Neural progenitor cell (in vitro differentiated cells): ENCODE measurements at regions not wholly inside any gene's neighbourhood (a gene's known extent, or its start where the extent isn't known, plus 50 kb on each side); places are given as distances from the start of the nearest gene placed in this dataset.

Source experiments
- CTCF ChIP-seq: fragments of 200-600 bp; sonication (generic); IDR thresholded peaks from 2 replicates; pipeline ENCODE4 v1.5.1; 2017; ENCODE audit warnings: antibody characterized with exemption, mild to moderate bottlenecking
- EZH2 ChIP-seq: fragments of 200-600 bp; sonication (generic); IDR thresholded peaks from 2 replicates; pipeline ENCODE4 v1.6.1; 2017; ENCODE audit warnings: antibody characterized with exemption, mild to moderate bottlenecking, moderate library complexity
- EZH2phosphoT487 ChIP-seq: fragments of 200-600 bp; sonication (generic); IDR thresholded peaks from 2 replicates; pipeline ENCODE4 v1.6.1; 2017; ENCODE audit warnings: antibody characterized with exemption

DNA sequence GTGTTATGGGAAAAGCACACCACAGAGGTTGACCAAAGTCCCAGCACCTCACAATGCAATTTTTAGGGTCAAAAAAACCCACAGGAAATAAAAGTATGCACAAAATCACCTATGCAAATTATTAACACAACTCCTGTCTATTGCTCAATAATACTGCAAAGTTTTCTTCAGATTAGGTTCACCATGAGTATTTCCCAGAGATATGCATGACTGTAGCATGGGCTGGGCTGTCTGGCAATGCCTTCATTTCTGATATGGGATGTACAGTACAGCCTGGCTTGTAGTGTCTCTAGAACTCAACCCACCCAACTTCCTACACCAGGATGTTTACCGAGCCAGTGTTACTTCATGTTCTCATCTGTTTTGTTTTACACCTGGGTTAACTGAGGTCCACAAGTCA, 698.7 kb upstream of the ARGLU1 start:
- TF ChIP-seq EZH2phosphoT487: no peak
- no peak for TF ChIP-seq CTCF
- no peak for TF ChIP-seq EZH2
